ENCODE measurements at regions not wholly inside any gene's neighbourhood (a gene's known extent, or its start where the extent isn't known, plus 50 kb on each side); places are given as distances from the start of the nearest gene placed in this dataset.

- in situ Hi-C loops (cut with MboI): no loop called here
- no peak overlapping the region for H3K9ac ChIP-seq (ENCODE audit: insufficient read depth in 1 of 2, low read depth in 2 of 2, low read length in 2 of 2)
- no peak overlapping the region for H3K4me2 ChIP-seq (ENCODE audit: insufficient read depth, low read length)
- no peak overlapping the region for H2AFZ ChIP-seq (ENCODE audit: low read depth, low read length)
- ATAC-seq (no peak), FAIRE-seq (no peak), DNase-seq (ENCODE audit: extremely low read depth in 1 of 4, low spot score in 3 of 4) (no peak)
- CTCF ChIA-PET (ENCODE audit: low intra/inter-chr PET ratio): no interaction called here
- no peaks in the 10 kb centered on the region for H4K20me1 ChIP-seq (replicated peaks; ENCODE audit: control insufficient read depth, insufficient read depth, low read length)
- 0% methylated on average over 1 of the region's 1 CpG for WGBS (ENCODE audit: insufficient coverage, low coverage, missing lambda C conversion rate)
- TF ChIP-seq DDX20 (tag; IDR thresholded peaks at IDR 0.05; ENCODE audit: low read depth) (no peak), NR4A1 (CRISPR knock-in tag; IDR thresholded peaks at IDR 0.05) (no peak), NR4A1 (tag; IDR thresholded peaks at IDR 0.05) (no peak), PHB2 (IDR thresholded peaks at IDR 0.05; ENCODE audit: low read depth) (no peak), HMBOX1 (IDR thresholded peaks at IDR 0.05) (no peak), BDP1 (IDR thresholded peaks at IDR 0.05; ENCODE audit: insufficient read depth, insufficient read length) (no peak), NFE2 (IDR thresholded peaks at IDR 0.05; ENCODE audit: low read depth) (no peak), CEBPG (CRISPR knock-in tag; IDR thresholded peaks at IDR 0.05) (no peak), CEBPG (tag; conservative IDR thresholded peaks at IDR 0.05 in 1 of 2, IDR thresholded peaks at IDR 0.05 in 1 of 2) (no peak), RBM39 (optimal IDR thresholded peaks at IDR 0.05; ENCODE audit: low read depth, low read length) (no peak), ZNF436 (CRISPR knock-in tag; IDR thresholded peaks at IDR 0.05) (no peak), TRIM24 (IDR thresholded peaks at IDR 0.05) (no peak), TAF7 (tag; IDR thresholded peaks at IDR 0.05) (no peak), PTTG1 (tag; IDR thresholded peaks at IDR 0.05; ENCODE audit: low read depth) (no peak), ZNF274 (IDR thresholded peaks at IDR 0.05; ENCODE audit: borderline replicate concordance, low read depth, low read length) (no peak), ADNP (tag; IDR thresholded peaks at IDR 0.05) (no peak), ZKSCAN3 (CRISPR knock-in tag; IDR thresholded peaks at IDR 0.05) (no peak), RFX5 (IDR thresholded peaks at IDR 0.05; ENCODE audit: low read depth, low read length) (no peak), ILF3 (IDR thresholded peaks at IDR 0.05; ENCODE audit: borderline replicate concordance) (no peak)
- no peaks in the 10 kb centered on the region for H3K79me2 ChIP-seq (ENCODE audit: control insufficient read depth, insufficient read depth, low read length)
- no peaks in the 10 kb centered on the region for H3K4me1 ChIP-seq (replicated peaks in 1 of 2; ENCODE audit: control insufficient read depth in 2 of 2, insufficient read depth in 2 of 2, low read length in 2 of 2)
- H3K27me3 ChIP-seq (ENCODE audit: control insufficient read depth in 2 of 2, insufficient read depth in 2 of 2, low read length in 2 of 2): no peaks in the 10 kb centered on the region
- no peak overlapping the region for H3K27ac ChIP-seq (ENCODE audit: extremely low read depth, low read depth, low read length)
- no peaks in the 10 kb centered on the region for H3K9me1 ChIP-seq (ENCODE audit: control insufficient read depth, insufficient read depth, low read length)
- BruUV-seq (replicated peaks): no TSS peak
- no peaks in the 10 kb centered on the region for H3K36me3 ChIP-seq (ENCODE audit: control insufficient read depth, insufficient read depth, low read length)
- POLR2A ChIA-PET: no interaction called here
- no peak overlapping the region for H3K4me3 ChIP-seq
- H3K9me3 ChIP-seq (replicated peaks; ENCODE audit: control insufficient read depth, insufficient read depth, low read depth, low read length): no peaks in the 10 kb centered on the region; the same call in 1 of the 2 replicates
- intact Hi-C loops (cut with micrococcal nuclease): no loop called here
These were observed 470.5 kb upstream of the UBE2E2 start for GRCh38 chr3:22732641-22733040.
